OCI-LY1 (cell line): ENCODE measurements at regions not wholly inside any gene's neighbourhood (a gene's known extent, or its start where the extent isn't known, plus 50 kb on each side); places are given as distances from the start of the nearest gene placed in this dataset.

Experiments
- CTCF ChIP-seq: fragments of 200-600 bp; sonication (generic), shearing (Covaris generic); IDR thresholded peaks from 2 replicates; pipeline ENCODE4 v1.5.1; 2017; ENCODE audit warnings: mild to moderate bottlenecking, antibody characterized with exemption, low read length, moderate library complexity, mixed read lengths
- EZH2 ChIP-seq: fragments of 200-600 bp; sonication (generic), shearing (Covaris generic); IDR thresholded peaks from 2 replicates; pipeline ENCODE4 v1.8.0; 2017; ENCODE audit warnings: borderline replicate concordance, mixed run types, mild to moderate bottlenecking, antibody characterized with exemption, low read length, moderate library complexity, mixed read lengths

- TF ChIP-seq CTCF (no peak), EZH2 (no peak)
These were observed 1149.8 kb upstream of the MIR17HG start for GRCh38 chr13:90197722-90198121.
